ENCODE measurements at regions not wholly inside any gene's neighbourhood (a gene's known extent, or its start where the extent isn't known, plus 50 kb on each side); places are given as distances from the start of the nearest gene placed in this dataset.
"Not testable (repeated sequence)": the region's sequence is repeated elsewhere in the genome, so short reads cannot be mapped to it uniquely, and the experiment has no call there.

DNA sequence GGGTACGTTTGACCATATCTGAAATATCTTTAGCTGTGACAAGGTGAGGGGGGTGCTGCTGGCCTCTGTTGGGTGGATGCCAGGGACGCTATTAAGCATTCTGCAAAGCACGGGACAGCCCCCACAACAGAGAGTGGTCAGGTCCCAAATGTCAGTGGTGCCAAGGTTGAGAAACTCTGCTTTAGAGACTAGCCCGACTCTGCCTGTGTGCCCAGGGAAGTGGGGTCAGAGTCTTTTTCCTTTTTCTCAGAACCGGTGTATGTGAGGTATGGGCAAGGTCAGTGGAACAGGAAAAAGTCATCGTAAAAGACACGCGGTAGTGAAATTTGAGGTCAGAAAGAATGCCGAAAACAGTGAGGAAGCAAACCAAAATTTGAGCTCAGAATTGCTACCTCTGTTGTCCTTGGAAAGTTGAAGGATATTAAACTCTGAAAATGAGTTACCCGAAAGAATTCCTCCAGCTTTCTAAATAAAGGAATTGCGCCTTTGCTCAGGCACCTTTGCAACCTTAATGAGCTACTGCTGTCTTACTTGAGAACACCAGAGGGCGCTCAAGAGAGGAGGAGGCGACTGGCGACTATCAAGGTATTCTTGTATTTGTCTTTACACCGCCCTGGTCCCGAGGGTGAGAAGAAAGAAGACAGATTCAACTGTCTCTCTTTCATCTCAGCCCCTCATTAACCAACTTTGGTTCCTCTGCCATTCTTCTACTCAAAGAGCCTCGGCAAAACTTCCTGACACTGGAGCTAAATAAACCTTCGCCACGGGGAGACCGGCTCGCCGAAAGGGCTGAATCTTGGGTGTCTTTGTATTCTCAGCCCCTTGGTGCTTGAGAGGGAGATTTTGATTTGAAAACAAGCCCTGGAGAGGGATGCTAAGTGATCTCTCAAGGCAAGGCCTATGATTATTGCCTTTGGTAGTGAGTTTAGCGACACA is 85.4 kb upstream of the OLIG2 start:
- DNase-seq: peak; percentile 70

GRCh38 chr21:32941263-32941662 is 84.5 kb upstream of the OLIG2 start:
- DNase-seq: no peak

DNA sequence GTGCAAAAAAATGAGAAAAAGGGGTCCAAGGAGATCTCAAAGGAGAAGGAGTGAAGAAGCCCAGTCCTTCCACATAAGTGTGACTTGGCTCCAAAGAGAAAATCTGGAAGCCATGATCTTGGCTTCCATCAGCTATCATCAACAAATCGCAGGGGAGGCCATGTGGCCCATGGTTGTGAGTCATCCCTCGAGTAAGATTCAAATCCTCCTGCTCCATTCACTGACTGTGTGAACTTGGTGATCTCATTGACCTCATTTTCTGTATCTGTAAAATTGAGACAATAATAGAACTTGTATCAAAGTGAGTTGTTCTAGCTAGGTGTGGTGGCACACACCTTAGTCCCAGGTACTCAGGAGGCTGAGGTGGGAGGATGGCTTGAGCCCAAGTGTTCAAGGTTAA is 79.1 kb upstream of the OLIG2 start:
- no peak for DNase-seq

GRCh38 chr21:32947736-32948135 is 78.0 kb upstream of the OLIG2 start:
- DNase-seq: no peak

DNA sequence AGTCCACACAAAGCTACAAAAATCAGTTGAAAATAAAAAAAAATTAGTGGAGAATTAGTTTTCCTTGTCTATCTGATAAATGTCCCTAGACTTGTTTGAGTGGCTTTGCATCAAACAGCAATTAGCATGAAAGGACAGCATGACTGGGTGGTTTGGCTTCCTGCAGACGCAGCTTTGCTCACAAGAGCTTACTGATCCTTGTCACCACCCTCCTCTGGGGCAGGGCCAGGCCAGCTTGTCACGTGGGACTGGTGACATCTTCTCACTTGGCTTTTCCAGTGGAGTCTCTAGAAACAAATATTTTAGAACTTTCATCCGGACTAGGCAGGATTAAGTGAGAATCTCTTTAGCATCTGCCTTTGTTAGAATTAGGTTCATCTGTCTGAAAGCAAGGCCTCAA is 76.0 kb upstream of the OLIG2 start:
- DNase-seq: no peak

- DNase-seq: no peak
Observed at GRCh38 chr21:32951041-32951440, 74.7 kb upstream of the OLIG2 start.

DNA sequence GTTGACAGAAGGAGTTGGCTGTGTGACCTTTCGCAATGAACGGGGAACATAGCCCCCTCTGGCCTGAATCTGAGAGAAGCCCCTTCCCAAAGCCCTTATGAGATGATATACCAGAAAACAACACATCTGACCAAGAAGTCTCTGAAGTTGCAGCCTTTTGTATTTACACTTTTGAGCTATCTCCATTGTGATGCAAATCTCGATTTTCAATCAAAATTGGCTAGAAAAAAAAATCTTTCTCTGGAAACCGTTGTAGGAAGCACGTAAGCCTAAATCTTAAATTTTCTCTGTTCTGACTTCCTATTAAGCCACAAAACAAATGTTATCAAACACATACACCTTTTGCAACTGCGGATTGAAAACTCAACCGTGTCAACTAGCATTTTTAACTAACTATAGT is 71.4 kb upstream of the OLIG2 start:
- DNase-seq: no peak

DNA sequence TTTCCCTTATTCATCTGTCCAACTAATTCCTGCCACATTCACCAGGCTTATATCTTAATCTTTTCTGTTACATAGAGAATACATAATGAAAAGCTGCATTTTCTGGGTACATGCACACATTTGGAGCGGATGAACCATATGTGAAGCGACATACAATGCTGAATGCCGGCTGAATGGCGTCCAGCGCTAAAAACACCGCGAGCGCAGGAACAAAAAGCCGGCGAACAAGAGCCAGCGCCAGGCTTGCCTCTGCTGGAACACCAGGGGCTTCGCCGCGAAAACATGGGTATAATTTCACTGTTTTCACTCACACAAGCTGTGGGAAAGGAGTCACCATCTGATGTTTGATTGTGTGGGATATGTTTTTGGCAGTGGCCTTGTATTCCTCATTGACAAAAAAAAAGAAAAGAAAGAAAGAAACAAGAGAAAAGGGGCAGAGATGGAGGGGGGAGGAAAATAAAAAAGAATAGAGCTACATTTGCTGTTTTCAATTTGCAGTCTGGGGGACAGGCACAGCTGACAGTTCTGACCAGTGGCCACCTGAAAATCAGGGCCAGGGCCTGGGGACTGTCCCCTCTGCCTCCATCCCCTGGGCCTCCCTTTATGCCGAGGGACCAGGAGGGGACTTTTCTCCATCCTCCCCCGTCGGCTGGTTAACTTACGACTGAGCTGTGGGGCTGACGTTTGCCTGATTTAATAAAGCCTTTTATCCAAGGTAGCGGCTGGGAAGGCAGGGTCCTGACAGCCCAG is 70.2 kb upstream of the OLIG2 start:
- DNase-seq: no peak

GRCh38 chr21:32956061-32956656 is 69.6 kb upstream of the OLIG2 start:
- DNase-seq: no peak

GRCh38 chr21:32957545-32957944 is 68.2 kb upstream of the OLIG2 start:
- DNase-seq: no peak

- no peak for DNase-seq
Observed at GRCh38 chr21:32958288-32959002, 67.3 kb upstream of the OLIG2 start.

- no peak for DNase-seq
Observed at GRCh38 chr21:32962268-32962667, 63.5 kb upstream of the OLIG2 start.

- DNase-seq: no peak
Observed at GRCh38 chr21:32965129-32965680, 60.5 kb upstream of the OLIG2 start.

- DNase-seq: no peak
Observed at GRCh38 chr21:32966120-32966519, 59.6 kb upstream of the OLIG2 start.

DNA sequence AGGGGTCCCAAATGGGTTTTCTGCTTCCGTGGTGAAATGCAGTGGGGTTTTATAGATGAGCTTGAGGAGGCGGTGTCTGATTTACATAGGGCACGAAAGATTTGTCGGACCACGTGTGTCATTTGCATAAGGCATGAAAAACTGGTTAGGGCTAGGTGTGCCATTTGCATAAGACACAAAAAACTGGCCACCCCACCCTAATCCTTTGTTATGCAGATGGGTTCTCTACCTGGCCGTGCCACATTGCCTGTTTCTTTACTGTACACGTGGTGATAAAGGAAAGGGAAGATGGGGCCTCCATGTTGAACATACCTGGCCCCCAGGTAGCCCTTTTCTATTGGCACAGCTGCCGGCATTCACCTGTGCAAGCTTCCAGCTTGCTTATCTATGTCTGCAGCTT is 57.6 kb upstream of the OLIG2 start:
- not testable (repeated sequence) for DNase-seq

GRCh38 chr21:32974653-32975052 is 51.1 kb upstream of the OLIG2 start:
- DNase-seq: no peak

DNA sequence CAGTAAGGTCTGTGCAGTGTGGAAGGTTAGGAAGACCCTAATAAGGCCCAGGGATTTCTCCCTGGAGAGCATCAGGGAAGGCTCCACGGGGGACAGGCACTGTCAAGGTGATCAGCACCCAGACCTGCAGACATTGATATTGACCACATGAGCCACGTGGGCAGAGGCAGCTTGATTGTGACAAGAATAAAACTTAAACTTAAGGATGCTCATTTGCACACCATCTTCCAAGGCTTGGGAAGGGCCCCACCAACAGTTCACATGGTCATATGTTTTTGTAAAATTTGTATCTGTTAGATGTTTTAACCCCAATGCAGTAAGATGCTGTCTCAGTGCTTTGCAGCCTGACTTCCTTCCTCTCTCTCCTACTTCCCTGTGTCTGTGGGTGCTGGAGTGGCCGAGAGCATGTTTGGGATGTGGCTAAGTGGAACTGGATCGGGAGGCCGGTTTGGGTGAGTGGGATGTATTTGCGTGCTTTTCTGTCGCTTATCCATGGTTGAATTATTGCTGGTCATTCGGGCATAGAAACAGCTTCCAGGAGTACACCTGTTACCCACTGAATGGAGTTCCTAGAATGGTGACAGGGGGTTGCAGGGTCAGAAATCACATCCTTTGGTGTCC is 49.8 kb upstream of the OLIG2 start:
- DNase-seq: no peak

Measured in RPMI8226 (cell line).